HUES64 (cell line): ENCODE measurements at regions not wholly inside any gene's neighbourhood (a gene's known extent, or its start where the extent isn't known, plus 50 kb on each side); places are given as distances from the start of the nearest gene placed in this dataset.

ENCODE experiments used
- H3K27ac ChIP-seq: 2 replicates; pipeline ENCODE4 v1.7.0; 2013; ENCODE audit warnings: low read depth, low read length, inconsistent platforms
- H3K27me3 ChIP-seq: 2 replicates; pipeline ENCODE4 v1.6.1; 2013; ENCODE audit warnings: mild to moderate bottlenecking, low read length; ENCODE audit not compliant: insufficient read depth
- H3K36me3 ChIP-seq: 2 replicates; pipeline ENCODE4 v1.6.1; 2013; ENCODE audit warnings: mild to moderate bottlenecking, low read length; ENCODE audit not compliant: insufficient read depth
- H3K4me1 ChIP-seq: 2 replicates; pipeline ENCODE4 v1.6.1; 2013; ENCODE audit warnings: mild to moderate bottlenecking, low read length, moderate library complexity; ENCODE audit not compliant: insufficient read depth
- H3K4me3 ChIP-seq: 2 replicates; pipeline ENCODE4 v1.5.1; 2013; ENCODE audit warnings: mild to moderate bottlenecking, low read length, moderate library complexity
- H3K9ac ChIP-seq: 2 replicates; pipeline ENCODE4 v1.6.1; 2013; ENCODE audit warnings: mild to moderate bottlenecking, low read depth, low read length
- H3K9me3 ChIP-seq: 2 replicates; pipeline ENCODE4 v1.6.1; 2013; ENCODE audit warnings: low read depth, low read length; ENCODE audit not compliant: insufficient read depth
- WGBS: fragments of 150-250, 120-280 bp; methylation state at CpG from one replicate; pipeline ENCODE4 v1.1.7; 2013; ENCODE audit warnings: missing lambda C conversion rate; 5-methylcytosine and 5-hydroxymethylcytosine counted together

DNA sequence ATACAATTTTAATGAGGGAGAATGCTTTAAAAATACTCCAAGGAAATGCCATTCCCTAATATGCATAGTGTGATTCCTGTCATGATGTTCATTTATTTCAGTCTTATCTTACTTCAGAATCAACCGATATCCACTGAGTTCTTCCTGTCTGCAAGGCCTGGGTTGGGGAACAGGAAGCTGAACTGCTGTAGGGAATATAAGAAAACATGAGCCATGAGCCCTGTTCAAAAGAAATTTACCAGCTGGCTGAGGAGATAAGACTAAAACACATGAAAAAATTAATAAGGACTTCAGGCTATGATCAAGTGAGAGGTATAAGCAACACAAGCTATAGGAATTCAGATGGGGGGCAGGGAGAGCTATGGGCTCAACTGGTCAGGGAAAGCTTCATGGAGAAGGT is 184.7 kb downstream of the PLPP4 start:
- Histone ChIP-seq H3K9ac (no peak overlapping the region), H3K27me3 (peaks cover 30% of the 10 kb centered on the region), H3K4me1 (peaks cover 32% of the 10 kb centered on the region), H3K4me3 (no peak overlapping the region), H3K36me3 (no peaks in the 10 kb centered on the region), H3K9me3 (no peaks in the 10 kb centered on the region), H3K27ac (no peak overlapping the region)
- WGBS = 100% methylated on average over 1 of the region's 1 CpG

- Histone ChIP-seq H3K27ac (no peak overlapping the region), H3K9me3 (no peaks in the 10 kb centered on the region), H3K9ac (no peak overlapping the region), H3K4me3 (no peak overlapping the region), H3K36me3 (no peaks in the 10 kb centered on the region), H3K27me3 (peaks cover 35% of the 10 kb centered on the region), H3K4me1 (peaks cover 37% of the 10 kb centered on the region)
- 93% methylated on average over 2 of the region's 2 CpGs for WGBS
These were observed 186.3 kb downstream of the PLPP4 start for GRCh38 chr10:120643351-120643750.

DNA sequence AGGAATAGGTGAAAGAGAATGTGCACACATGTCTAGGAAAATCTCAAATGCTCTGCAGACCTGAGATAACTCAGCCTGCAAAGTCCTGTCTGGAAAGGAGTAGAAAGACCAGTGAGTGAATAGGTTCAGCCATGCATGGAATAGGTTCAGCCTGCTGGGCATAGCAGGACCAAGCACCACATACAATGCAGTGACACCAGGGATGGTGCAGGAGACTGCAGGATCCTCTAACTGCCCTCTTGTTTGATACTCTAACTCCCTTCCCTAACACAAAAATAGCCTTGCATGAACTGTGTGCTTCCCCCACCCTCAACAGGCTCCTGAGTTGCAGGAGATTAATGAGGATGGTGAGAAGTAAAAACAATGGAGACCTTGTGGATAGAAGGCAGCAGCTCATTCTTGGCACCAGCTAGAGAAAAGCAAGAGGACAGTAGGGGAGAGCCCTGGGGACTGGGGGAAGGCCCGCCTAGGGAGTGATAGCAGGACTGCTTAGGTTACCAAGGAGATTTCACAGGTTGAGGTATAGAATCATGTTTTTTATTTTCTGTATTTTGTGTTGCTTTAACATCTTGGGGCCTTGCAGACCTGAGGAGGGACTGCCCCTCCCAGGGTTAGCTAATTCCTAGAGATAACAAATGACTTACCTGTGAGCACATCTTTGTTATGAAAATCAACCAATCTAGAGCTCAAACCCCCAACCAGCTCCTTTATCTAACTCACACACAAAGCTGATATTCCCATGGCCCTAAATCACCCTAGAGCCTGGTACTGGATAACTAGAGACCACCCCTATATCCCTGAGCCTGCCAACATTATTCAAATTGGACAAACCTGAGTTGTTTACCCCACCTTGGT is 187.8 kb downstream of the PLPP4 start:
- Histone ChIP-seq H3K9ac (no peak overlapping the region), H3K4me3 (no peak overlapping the region), H3K36me3 (no peaks in the 10 kb centered on the region), H3K27ac (no peak overlapping the region), H3K27me3 (peaks cover 35% of the 10 kb centered on the region), H3K9me3 (no peaks in the 10 kb centered on the region), H3K4me1 (peaks cover 37% of the 10 kb centered on the region)
- WGBS = 28% methylated on average over 1 of the region's 1 CpG

GRCh38 chr10:120646159-120646732 is 189.2 kb downstream of the PLPP4 start:
- Histone ChIP-seq H3K36me3 (no peaks in the 10 kb centered on the region), H3K27ac (no peak overlapping the region), H3K27me3 (peaks cover 35% of the 10 kb centered on the region), H3K9me3 (no peaks in the 10 kb centered on the region), H3K4me3 (no peak overlapping the region), H3K9ac (no peak overlapping the region), H3K4me1 (peaks cover 37% of the 10 kb centered on the region)
- 77% methylated on average over 6 of the region's 6 CpGs for WGBS

GRCh38 chr10:120646738-120647456 is 189.9 kb downstream of the PLPP4 start:
- WGBS = 96% methylated on average over 4 of the region's 5 CpGs
- no peaks in the 10 kb centered on the region for H3K9me3 ChIP-seq

DNA sequence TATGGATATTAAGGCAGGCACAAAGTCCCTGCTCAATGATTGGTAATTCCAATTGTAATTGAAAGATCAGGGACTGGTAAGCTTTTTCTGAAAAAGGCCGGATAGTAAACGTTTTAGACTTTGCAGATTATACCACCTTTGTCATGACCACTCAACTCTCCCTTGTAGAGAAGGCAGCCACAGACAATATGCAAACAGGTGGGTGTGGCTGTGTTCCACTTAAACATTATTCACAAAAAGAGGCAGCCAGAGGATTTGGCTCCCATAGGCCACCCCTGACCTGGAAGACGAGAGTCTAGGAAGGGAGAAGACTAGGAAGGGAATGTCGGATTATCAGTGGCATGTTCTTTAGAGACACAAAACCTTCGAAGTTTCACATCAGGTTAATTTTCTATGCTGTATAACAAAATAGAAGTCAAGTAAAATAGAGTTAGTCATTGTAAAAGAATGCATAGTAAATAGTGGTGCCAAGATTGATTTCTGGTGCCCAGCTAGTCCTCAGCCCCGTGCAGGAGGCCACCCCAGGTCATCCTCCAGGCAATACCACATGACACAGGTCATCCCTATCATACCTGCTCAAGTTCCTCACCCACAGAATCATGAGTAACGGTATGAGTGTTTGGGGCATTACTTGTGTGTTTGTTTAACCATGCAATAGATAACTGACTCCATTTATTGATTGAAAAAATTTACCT is 193.8 kb downstream of the PLPP4 start:
- Histone ChIP-seq H3K27ac (no peak overlapping the region), H3K9me3 (no peaks in the 10 kb centered on the region), H3K4me3 (no peak overlapping the region), H3K36me3 (no peaks in the 10 kb centered on the region), H3K27me3 (0 out of 2 replicates have a peak, but pooled peaks cover 6% of the 10 kb centered on the region), H3K4me1 (peaks cover 13% of the 10 kb centered on the region), H3K9ac (no peak overlapping the region)
- WGBS = 92% methylated on average over 6 of the region's 7 CpGs

More at GRCh38 chr10:120646738-120647456, 189.9 kb downstream of the PLPP4 start:
- H3K27me3 ChIP-seq = peaks cover 31% of the 10 kb centered on the region
- H3K4me3 ChIP-seq = no peak overlapping the region
- no peak overlapping the region for H3K27ac ChIP-seq
- no peak overlapping the region for H3K9ac ChIP-seq
- H3K4me1 ChIP-seq = peaks cover 37% of the 10 kb centered on the region
- H3K36me3 ChIP-seq = no peaks in the 10 kb centered on the region

- no peak overlapping the region for H3K4me3 ChIP-seq
- no peaks in the 10 kb centered on the region for H3K27me3 ChIP-seq
- H3K4me1 ChIP-seq = no peaks in the 10 kb centered on the region
- no peak overlapping the region for H3K9ac ChIP-seq
- 97% methylated on average over 1 of the region's 2 CpGs for WGBS
- H3K27ac ChIP-seq = no peak overlapping the region
- H3K9me3 ChIP-seq = no peaks in the 10 kb centered on the region
- no peaks in the 10 kb centered on the region for H3K36me3 ChIP-seq
These were observed 195.1 kb upstream of the WDR11 start for GRCh38 chr10:120656107-120656506.

DNA sequence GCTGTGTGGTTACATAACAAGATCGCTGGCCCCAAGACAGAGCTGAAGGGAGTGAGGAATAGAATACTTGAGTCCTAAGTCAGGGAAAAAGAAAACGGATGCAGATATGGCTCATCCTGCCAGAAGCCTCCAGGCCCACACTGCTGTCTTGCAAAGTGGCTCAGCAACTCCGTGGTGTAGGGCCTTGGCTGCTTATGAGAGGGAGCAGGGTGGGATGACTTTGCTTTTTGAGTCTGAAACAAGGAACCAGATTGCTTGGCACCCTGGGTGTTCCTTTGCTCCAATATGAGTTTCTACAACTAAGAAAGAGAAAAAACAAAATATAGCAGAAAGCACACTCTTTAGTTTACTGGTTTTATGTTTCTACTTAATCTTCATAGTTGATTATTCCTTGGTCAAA is 193.8 kb upstream of the WDR11 start:
- no peak overlapping the region for H3K4me3 ChIP-seq
- H3K27me3 ChIP-seq = no peaks in the 10 kb centered on the region
- no peak overlapping the region for H3K9ac ChIP-seq
- H3K27ac ChIP-seq = no peak overlapping the region
- no peaks in the 10 kb centered on the region for H3K9me3 ChIP-seq
- no peaks in the 10 kb centered on the region for H3K36me3 ChIP-seq
- 82% methylated on average over 3 of the region's 3 CpGs for WGBS
- no peaks in the 10 kb centered on the region for H3K4me1 ChIP-seq

GRCh38 chr10:120658943-120659885 is 191.9 kb upstream of the WDR11 start:
- no peak overlapping the region for H3K27ac ChIP-seq
- H3K27me3 ChIP-seq = no peaks in the 10 kb centered on the region
- no peaks in the 10 kb centered on the region for H3K4me1 ChIP-seq
- no peaks in the 10 kb centered on the region for H3K9me3 ChIP-seq
- WGBS = 47% methylated on average over 2 of the region's 4 CpGs
- H3K4me3 ChIP-seq = no peak overlapping the region
- no peak overlapping the region for H3K9ac ChIP-seq
- no peaks in the 10 kb centered on the region for H3K36me3 ChIP-seq

- 97% methylated on average over 4 of the region's 4 CpGs for WGBS
- H3K4me1 ChIP-seq = no peaks in the 10 kb centered on the region
- H3K27ac ChIP-seq = no peak overlapping the region
- H3K27me3 ChIP-seq = no peaks in the 10 kb centered on the region
- H3K4me3 ChIP-seq = no peak overlapping the region
- H3K9ac ChIP-seq = no peak overlapping the region
- no peaks in the 10 kb centered on the region for H3K9me3 ChIP-seq
- no peaks in the 10 kb centered on the region for H3K36me3 ChIP-seq
These were observed 184.9 kb upstream of the WDR11 start for GRCh38 chr10:120666308-120666707.
